ENCODE measurements at regions not wholly inside any gene's neighbourhood (a gene's known extent, or its start where the extent isn't known, plus 50 kb on each side); places are given as distances from the start of the nearest gene placed in this dataset.

DNA sequence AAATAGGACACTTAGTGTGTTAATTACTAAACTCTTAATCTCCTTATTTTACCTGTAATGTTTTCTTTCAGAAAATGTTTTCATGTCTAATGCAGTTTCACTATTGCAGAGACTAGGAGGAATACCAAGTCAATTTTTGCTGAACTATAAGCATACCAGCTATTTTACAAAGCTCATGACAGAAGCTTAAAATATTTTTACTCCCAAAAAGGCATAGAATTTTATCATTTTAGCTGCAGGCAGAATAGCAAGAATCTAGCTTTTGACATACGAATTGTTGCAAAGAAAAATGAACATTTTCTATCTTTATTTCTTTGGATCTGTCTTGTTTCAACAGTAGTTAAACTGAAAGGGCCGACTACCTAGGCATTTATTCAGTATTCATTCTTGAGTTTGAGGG, 366.9 kb downstream of the FAT3 start:
- intact Hi-C loops (cut with micrococcal nuclease): no loop called here
- 0% methylated on average over 2 of the region's 2 CpGs for WGBS (ENCODE audit: insufficient coverage, low coverage, missing lambda C conversion rate)

More for the DNA sequence above, 366.9 kb downstream of the FAT3 start:
- Histone ChIP-seq H3K27ac (ENCODE audit: extremely low read depth, low read depth, low read length) (no peak overlapping the region), H3K9me3 (replicated peaks; ENCODE audit: control insufficient read depth, insufficient read depth, low read depth, low read length) (no peaks in the 10 kb centered on the region), H2AFZ (ENCODE audit: low read depth, low read length) (no peak overlapping the region), H4K20me1 (replicated peaks; ENCODE audit: control insufficient read depth, insufficient read depth, low read length) (no peaks in the 10 kb centered on the region), H3K36me3 (ENCODE audit: control insufficient read depth, insufficient read depth, low read length) (no peaks in the 10 kb centered on the region), H3K79me2 (ENCODE audit: control insufficient read depth, insufficient read depth, low read length) (no peaks in the 10 kb centered on the region; the same call in 2 of the 3 replicates), H3K4me2 (ENCODE audit: insufficient read depth, low read length) (no peak overlapping the region), H3K4me3 (no peak overlapping the region), H3K27me3 (ENCODE audit: control insufficient read depth in 2 of 2, insufficient read depth in 2 of 2, low read length in 2 of 2) (no peaks in the 10 kb centered on the region), H3K9ac (ENCODE audit: insufficient read depth in 1 of 2, low read depth in 2 of 2, low read length in 2 of 2) (no peak overlapping the region), H3K9me1 (ENCODE audit: control insufficient read depth, insufficient read depth, low read length) (no peaks in the 10 kb centered on the region), H3K4me1 (replicated peaks in 1 of 2; ENCODE audit: control insufficient read depth in 2 of 2, insufficient read depth in 2 of 2, low read length in 2 of 2) (no peaks in the 10 kb centered on the region)
- ATAC-seq: no peak
- BruUV-seq (replicated peaks): no TSS peak
- CTCF ChIA-PET (ENCODE audit: low intra/inter-chr PET ratio): no interaction called here
- POLR2A ChIA-PET: no interaction called here
- FAIRE-seq: no peak
- in situ Hi-C loops (cut with MboI): no loop called here
- no peak for DNase-seq (ENCODE audit: extremely low read depth in 1 of 4, low spot score in 3 of 4)
- TF ChIP-seq, protein P1, sequence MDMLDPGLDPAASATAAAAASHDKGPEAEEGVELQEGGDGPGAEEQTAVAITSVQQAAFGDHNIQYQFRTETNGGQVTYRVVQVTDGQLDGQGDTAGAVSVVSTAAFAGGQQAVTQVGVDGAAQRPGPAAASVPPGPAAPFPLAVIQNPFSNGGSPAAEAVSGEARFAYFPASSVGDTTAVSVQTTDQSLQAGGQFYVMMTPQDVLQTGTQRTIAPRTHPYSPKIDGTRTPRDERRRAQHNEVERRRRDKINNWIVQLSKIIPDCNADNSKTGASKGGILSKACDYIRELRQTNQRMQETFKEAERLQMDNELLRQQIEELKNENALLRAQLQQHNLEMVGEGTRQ (CRISPR knock-in tag; IDR thresholded peaks at IDR 0.05): no peak
- TF ChIP-seq HDAC6 (IDR thresholded peaks at IDR 0.05; ENCODE audit: low read depth, low read length) (no peak), ZNF311 (CRISPR knock-in tag; IDR thresholded peaks at IDR 0.05) (no peak), ZNF274 (IDR thresholded peaks at IDR 0.05; ENCODE audit: borderline replicate concordance, low read depth, low read length) (no peak), KDM5B (IDR thresholded peaks at IDR 0.05; ENCODE audit: insufficient replicate concordance, low read depth, low read length) (no peak), ELF2 (CRISPR knock-in tag; IDR thresholded peaks at IDR 0.05) (no peak)
- TF ChIP-seq, protein P2, sequence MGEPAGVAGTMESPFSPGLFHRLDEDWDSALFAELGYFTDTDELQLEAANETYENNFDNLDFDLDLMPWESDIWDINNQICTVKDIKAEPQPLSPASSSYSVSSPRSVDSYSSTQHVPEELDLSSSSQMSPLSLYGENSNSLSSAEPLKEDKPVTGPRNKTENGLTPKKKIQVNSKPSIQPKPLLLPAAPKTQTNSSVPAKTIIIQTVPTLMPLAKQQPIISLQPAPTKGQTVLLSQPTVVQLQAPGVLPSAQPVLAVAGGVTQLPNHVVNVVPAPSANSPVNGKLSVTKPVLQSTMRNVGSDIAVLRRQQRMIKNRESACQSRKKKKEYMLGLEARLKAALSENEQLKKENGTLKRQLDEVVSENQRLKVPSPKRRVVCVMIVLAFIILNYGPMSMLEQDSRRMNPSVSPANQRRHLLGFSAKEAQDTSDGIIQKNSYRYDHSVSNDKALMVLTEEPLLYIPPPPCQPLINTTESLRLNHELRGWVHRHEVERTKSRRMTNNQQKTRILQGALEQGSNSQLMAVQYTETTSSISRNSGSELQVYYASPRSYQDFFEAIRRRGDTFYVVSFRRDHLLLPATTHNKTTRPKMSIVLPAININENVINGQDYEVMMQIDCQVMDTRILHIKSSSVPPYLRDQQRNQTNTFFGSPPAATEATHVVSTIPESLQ (CRISPR knock-in tag; IDR thresholded peaks at IDR 0.05): no peak

All from K562 (cell line).